MV-4-11 (cell line): ENCODE measurements at regions not wholly inside any gene's neighbourhood (a gene's known extent, or its start where the extent isn't known, plus 50 kb on each side); places are given as distances from the start of the nearest gene placed in this dataset.
"Not testable (repeated sequence)": the region's sequence is repeated elsewhere in the genome, so short reads cannot be mapped to it uniquely, and the experiment has no call there.

Experiments used
- DNase-seq: peaks from one replicate; lab custom pipeline; 2025; lab: John Stamatoyannopoulos, UW

DNA sequence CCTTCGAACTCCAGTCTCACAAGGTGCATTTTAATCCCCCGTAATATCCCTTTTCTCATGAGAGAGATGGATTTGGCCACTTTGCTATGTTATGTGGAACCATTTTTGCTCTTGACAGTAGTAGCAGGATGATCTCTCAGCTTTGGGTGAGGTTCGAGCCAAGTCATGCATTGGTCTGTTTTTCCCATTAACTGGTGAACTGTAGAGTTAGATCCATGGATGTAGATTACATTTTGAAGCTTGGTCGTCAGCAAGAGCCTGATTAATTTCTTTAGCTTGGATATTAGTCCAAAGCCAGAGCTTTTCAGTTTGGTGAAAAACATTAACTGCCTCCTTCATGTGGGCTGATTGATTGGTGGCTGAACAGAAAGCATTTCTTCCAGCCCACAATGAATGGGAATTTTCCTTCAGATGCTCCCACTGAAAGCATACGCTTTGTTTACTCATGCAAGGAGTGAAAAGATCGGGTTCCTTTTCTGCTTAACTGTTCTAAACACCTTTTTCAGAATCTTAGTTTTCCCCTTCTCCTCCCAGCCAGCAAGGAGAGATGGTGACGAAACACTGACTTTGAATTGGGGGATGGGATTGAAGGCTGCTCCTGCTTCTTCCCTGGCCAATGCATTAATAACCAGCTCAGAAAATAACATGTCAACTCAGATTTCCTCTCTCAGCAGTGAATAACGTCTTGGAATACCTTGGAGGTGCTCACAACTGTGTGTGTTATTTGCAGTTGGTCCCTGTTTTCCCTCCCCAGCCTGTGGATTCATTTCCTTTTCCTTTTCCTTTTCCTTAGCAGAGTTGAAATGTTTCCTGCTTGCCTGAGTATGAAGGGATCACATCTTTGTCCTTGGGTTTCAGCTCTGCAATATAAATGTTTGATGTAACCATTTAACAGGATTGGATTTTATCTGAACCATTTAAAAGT is 351.8 kb upstream of the FZD8 start:
- no peak for DNase-seq

DNA sequence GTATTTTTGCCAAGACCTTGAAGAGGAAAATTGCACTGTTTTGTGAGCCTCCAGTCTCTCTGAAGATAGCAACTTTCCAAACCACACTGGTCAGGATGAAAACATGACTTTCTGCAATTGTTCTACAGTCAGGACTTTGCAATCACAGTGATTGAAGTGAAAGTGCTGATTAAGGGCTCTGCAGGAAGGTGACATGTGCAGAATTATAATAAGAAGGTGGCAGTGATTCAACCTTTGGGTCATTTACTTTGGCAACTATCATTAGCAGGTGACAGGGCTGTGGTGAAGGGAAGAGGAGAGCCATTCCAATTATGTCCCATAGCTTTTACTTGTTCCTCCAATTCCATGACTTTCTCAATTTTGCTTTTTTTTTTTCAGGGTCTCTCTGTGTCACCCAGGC is 350.0 kb upstream of the FZD8 start:
- no peak for DNase-seq

- DNase-seq: no peak
These were observed 344.8 kb upstream of the FZD8 start for GRCh38 chr10:35986756-35987502.

- no peak for DNase-seq
These were observed 337.0 kb upstream of the FZD8 start for GRCh38 chr10:35979116-35979515.

- DNase-seq: not testable (repeated sequence)
These were observed 332.0 kb upstream of the FZD8 start for GRCh38 chr10:35973912-35974591.

DNA sequence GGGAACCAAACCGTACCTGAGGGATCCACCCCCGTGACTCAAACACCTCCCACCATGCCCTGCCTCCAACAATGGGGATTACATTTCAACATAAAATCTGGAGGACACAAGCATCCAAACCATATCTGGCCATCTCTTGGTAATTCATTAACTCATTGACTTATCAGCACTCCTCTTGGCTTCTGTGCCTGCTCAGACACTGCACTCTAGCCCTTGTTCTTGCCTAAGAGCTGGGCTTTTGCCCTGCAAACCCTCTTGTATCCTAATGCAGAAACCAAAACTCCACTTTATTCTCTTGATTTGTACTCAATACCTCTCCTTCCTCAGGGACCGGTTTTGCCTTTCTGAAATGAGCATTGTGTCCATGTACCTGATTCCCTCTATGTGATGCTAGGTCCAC is 330.2 kb upstream of the FZD8 start:
- DNase-seq: no peak

DNA sequence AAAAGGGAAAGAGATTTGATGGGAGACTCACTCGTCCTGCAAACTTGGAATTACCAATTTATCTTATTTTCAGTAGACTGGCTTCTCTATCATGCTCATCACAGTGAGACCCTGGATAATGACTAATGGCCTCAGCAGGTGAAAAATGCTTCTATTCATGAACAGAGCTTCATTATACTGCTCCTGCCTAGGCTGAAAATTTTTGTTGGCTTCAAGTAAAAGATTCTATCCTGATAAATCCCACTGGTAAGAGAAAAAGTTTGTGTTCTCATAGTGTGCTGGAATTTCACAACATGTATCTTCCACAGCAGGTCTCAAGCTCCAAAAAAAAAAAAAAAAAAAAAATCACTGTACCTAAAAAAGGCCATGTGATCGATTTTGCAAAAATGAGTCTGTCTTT is 329.3 kb upstream of the FZD8 start:
- no peak for DNase-seq

GRCh38 chr10:35963685-35964084 is 321.6 kb upstream of the FZD8 start:
- no peak for DNase-seq

GRCh38 chr10:35961501-35961900 is 319.4 kb upstream of the FZD8 start:
- no peak for DNase-seq

DNA sequence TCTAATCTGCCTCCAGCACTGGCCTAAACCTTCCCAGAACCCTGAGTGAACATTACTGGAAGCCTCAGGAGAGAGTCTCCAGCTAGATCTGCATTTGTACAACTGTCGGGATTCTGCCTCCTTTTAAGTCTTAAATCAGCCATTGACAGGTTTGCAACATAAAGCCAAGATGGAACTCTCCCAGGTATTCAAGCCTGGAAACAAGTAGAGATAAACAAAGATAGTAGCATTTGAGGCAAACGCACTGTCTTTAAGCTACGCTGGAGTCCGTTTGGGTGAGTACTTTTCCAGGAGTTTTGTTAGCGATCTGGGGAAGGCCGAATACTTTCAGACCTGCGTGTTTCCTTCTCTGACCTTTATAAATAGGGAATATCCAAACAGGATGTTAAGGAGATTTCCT is 317.2 kb upstream of the FZD8 start:
- no peak for DNase-seq

GRCh38 chr10:35958609-35959008 is 316.5 kb upstream of the FZD8 start:
- DNase-seq: not testable (repeated sequence)

DNA sequence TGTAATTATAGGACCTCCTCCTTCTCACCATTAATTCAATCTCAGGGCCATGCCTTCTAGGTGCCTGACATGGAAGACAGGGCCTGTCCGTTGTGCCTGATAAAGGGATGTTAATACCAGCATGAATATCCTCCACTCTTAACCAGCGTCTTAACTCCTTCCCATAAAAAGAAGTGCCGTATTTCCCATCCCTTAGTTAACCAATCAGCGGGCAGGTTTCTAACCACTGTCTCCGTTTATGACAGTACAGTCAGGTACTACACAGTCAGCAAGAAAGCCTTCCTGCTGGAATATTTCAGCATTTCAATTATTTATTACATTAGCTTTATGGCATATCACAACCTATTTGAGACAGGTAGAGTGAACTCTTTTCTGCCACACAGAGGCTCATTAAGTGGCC is 308.6 kb upstream of the FZD8 start:
- DNase-seq: no peak

GRCh38 chr10:35950226-35950625 is 308.1 kb upstream of the FZD8 start:
- DNase-seq: no peak

DNA sequence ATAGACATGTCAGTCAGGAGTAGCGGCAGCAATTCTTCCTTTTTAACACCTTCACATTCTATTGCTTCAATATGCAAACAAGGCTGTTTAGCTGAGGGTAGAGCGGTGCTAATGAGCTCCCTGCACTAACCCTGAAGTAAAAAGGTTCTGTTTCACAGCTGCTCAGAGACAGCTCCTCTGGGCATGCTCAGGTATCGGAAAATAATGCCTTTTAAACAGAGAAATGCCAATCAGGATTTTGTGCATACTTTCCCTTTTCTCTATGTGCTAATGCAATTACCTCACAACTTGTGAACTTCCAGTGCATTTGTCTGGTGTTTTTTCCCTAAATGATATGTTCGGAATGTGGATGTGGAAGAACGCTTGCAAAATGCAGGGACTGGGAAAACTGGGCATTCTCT is 307.7 kb upstream of the FZD8 start:
- no peak for DNase-seq

GRCh38 chr10:35946556-35946955 is 304.5 kb upstream of the FZD8 start:
- no peak for DNase-seq

GRCh38 chr10:35942057-35942456 is 300.0 kb upstream of the FZD8 start:
- DNase-seq: no peak

- no peak for DNase-seq
These were observed 298.3 kb upstream of the FZD8 start for GRCh38 chr10:35940141-35941041.

DNA sequence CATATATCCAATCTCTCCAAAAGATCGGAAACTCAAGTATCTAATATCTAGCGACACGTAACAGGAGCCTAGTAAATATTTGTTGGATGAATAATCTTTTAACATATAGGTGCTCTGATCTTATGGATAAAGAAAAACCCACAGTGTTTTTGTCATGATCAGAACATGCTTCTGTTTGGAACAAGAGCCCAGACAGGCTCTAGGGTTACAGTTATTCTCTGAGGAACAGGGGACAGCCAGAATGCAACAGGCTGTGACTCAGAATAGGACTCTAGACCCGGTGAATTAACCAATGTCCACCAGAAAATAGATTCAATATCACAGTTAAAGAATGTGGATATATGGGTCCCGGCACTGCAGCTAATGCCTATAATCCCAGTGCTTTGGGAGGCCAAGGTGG is 296.1 kb upstream of the FZD8 start:
- no peak for DNase-seq

DNA sequence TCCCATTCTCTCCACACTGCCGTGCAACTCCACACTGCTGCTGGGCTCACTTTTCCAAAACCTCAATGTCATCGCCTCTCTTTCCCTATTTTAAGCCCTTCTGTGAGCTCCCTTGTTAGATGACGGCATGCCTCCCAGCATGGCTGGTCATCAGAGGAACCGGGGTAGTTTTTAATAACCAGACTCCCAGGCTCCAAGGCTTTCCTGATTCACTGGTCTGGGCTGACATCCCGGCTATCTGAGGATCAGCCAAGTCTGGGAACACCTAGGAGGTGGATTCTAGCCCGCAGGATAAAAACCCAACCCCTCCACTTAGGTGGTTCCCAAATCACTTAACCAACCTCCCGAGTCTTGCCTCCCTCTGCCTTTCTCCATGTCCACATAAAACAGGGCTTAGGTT is 295.4 kb upstream of the FZD8 start:
- DNase-seq: no peak

- no peak for DNase-seq
These were observed 292.5 kb upstream of the FZD8 start for GRCh38 chr10:35934642-35934995.

- no peak for DNase-seq
These were observed 292.0 kb upstream of the FZD8 start for GRCh38 chr10:35933940-35934641.
